ENCODE measurements at regions not wholly inside any gene's neighbourhood (a gene's known extent, or its start where the extent isn't known, plus 50 kb on each side); places are given as distances from the start of the nearest gene placed in this dataset.

DNA sequence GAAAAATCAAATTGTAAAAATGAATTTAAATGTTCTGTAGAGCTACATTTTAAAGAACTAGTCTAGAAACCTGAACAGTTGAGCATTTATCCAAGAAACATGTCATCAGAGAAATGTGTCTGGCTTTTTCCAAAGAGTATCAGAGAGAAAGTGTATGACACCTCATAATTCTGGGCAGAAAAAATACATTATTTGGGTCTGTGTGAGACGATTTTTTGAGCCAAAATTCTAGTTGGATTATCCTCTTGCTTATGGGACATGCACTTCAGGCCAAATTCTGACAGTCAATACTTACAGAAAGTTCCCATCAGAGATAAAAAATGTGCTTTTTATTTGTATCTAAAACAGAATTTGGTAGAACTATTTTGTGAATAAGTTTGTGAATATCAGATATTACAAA lies 1242.7 kb downstream of the EPHA7 start:
- TF ChIP-seq, protein P1, sequence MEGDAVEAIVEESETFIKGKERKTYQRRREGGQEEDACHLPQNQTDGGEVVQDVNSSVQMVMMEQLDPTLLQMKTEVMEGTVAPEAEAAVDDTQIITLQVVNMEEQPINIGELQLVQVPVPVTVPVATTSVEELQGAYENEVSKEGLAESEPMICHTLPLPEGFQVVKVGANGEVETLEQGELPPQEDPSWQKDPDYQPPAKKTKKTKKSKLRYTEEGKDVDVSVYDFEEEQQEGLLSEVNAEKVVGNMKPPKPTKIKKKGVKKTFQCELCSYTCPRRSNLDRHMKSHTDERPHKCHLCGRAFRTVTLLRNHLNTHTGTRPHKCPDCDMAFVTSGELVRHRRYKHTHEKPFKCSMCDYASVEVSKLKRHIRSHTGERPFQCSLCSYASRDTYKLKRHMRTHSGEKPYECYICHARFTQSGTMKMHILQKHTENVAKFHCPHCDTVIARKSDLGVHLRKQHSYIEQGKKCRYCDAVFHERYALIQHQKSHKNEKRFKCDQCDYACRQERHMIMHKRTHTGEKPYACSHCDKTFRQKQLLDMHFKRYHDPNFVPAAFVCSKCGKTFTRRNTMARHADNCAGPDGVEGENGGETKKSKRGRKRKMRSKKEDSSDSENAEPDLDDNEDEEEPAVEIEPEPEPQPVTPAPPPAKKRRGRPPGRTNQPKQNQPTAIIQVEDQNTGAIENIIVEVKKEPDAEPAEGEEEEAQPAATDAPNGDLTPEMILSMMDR (IDR thresholded peaks at IDR 0.05; ENCODE audit: low read length): no peak
- TF ChIP-seq EZH2 (optimal IDR thresholded peaks at IDR 0.05; ENCODE audit: low read depth, low read length) (no peak), EZH2phosphoT487 (IDR thresholded peaks at IDR 0.05; ENCODE audit: low read length) (no peak)

Data from MM.1S (cell line).